MM.1S (cell line): ENCODE measurements at regions not wholly inside any gene's neighbourhood (a gene's known extent, or its start where the extent isn't known, plus 50 kb on each side); places are given as distances from the start of the nearest gene placed in this dataset.

ENCODE experiments used
- DNase-seq: peaks from one replicate; pipeline ENCODE4 v3.0.0-alpha.2; 2015
- H2AFZ ChIP-seq: fragments of 300-600 bp; sonication (generic); 2 replicates; pipeline ENCODE4 v1.6.0; 2016; ENCODE audit warnings: antibody characterized with exemption, low read length
- H3F3A ChIP-seq: fragments of 300-600 bp; sonication (generic); 2 replicates; pipeline ENCODE4 v1.6.1; 2016; ENCODE audit warnings: mild to moderate bottlenecking, antibody characterized with exemption, low read length, moderate library complexity, mixed read lengths; ENCODE audit not compliant: insufficient read depth
- H3K27ac ChIP-seq: fragments of 300-600 bp; sonication (generic); 2 replicates; pipeline ENCODE4 v1.5.1; 2016; ENCODE audit warnings: mild to moderate bottlenecking, low read length
- H3K27me3 ChIP-seq: fragments of 300-600 bp; sonication (generic); replicated peaks from 2 replicates; pipeline ENCODE4 v1.6.0; 2016; ENCODE audit warnings: low read length; ENCODE audit not compliant: insufficient read depth
- H3K36me3 ChIP-seq: fragments of 300-600 bp; sonication (generic); replicated peaks from 2 replicates; pipeline ENCODE4 v1.6.1; 2016; ENCODE audit warnings: mild to moderate bottlenecking, low read length, mixed read lengths; ENCODE audit not compliant: insufficient read depth
- H3K4me1 ChIP-seq: fragments of 300-600 bp; sonication (generic); 2 replicates; pipeline ENCODE4 v1.6.1; 2016; ENCODE audit warnings: low read length, mixed read lengths
- H3K4me2 ChIP-seq: fragments of 300-600 bp; sonication (generic); 2 replicates; pipeline ENCODE4 v1.6.0; 2016; ENCODE audit warnings: low read depth, low read length
- H3K4me3 ChIP-seq: fragments of 300-600 bp; sonication (generic); 2 replicates; pipeline ENCODE4 v1.5.1; 2016; ENCODE audit warnings: low read length, mixed read lengths
- H3K79me2 ChIP-seq: fragments of 300-600 bp; sonication (generic); 2 replicates; pipeline ENCODE4 v1.6.1; 2016; ENCODE audit warnings: mixed run types, low read length, mixed read lengths
- H3K9ac ChIP-seq: fragments of 300-600 bp; sonication (generic); 2 replicates; pipeline ENCODE4 v1.6.1; 2016; ENCODE audit warnings: low read length, mixed read lengths
- H3K9me2 ChIP-seq: fragments of 300-600 bp; sonication (generic); replicated peaks from 2 replicates; pipeline ENCODE4 v1.6.1; 2016; ENCODE audit warnings: mild to moderate bottlenecking, low read length, mixed read lengths; ENCODE audit not compliant: insufficient read depth
- H3K9me3 ChIP-seq: fragments of 300-600 bp; sonication (generic); replicated peaks from 2 replicates; pipeline ENCODE4 v1.6.1; 2016; ENCODE audit warnings: mild to moderate bottlenecking, low read length, mixed read lengths; ENCODE audit not compliant: insufficient read depth
- H4K20me1 ChIP-seq: fragments of 300-600 bp; sonication (generic); 2 replicates; pipeline ENCODE4 v1.6.1; 2016; ENCODE audit warnings: mild to moderate bottlenecking, low read length, moderate library complexity, mixed read lengths; ENCODE audit not compliant: insufficient read depth
- CTCF ChIP-seq: fragments of 300-600 bp; sonication (generic); IDR thresholded peaks from 2 replicates; pipeline ENCODE4 v1.5.1; 2016; ENCODE audit warnings: antibody characterized with exemption, low read length, mixed read lengths
- EZH2 ChIP-seq: fragments of 300-600 bp; sonication (generic); optimal IDR thresholded peaks from 2 replicates; pipeline ENCODE3; 2017; ENCODE audit warnings: low read depth, mild to moderate bottlenecking, antibody characterized with exemption, low read length, mixed read lengths
- EZH2phosphoT487 ChIP-seq: fragments of 300-600 bp; sonication (generic); IDR thresholded peaks from 2 replicates; pipeline ENCODE4 v1.6.1; 2018; ENCODE audit warnings: antibody characterized with exemption, low read length

GRCh38 chr2:208548700-208549099 lies 142.1 kb downstream of the PTH2R start:
- no peaks in the 10 kb centered on the region for H3K27me3 ChIP-seq
- no peak overlapping the region for H3K27ac ChIP-seq
- TF ChIP-seq CTCF (no peak), EZH2 (no peak), EZH2phosphoT487 (no peak)
- no peaks in the 10 kb centered on the region for H3K36me3 ChIP-seq
- H3K4me2 ChIP-seq: no peak overlapping the region
- no peaks in the 10 kb centered on the region for H4K20me1 ChIP-seq
- H3K4me3 ChIP-seq: no peak overlapping the region
- H3K4me1 ChIP-seq: no peaks in the 10 kb centered on the region; the same call in 1 of the 2 replicates
- H3K79me2 ChIP-seq: no peaks in the 10 kb centered on the region
- no peak overlapping the region for H3K9ac ChIP-seq
- H2AFZ ChIP-seq: no peak overlapping the region
- no peaks in the 10 kb centered on the region for H3K9me3 ChIP-seq
- DNase-seq: no peak
- H3K9me2 ChIP-seq: no peaks in the 10 kb centered on the region
- H3F3A ChIP-seq: no peaks in the 10 kb centered on the region

GRCh38 chr2:208549546-208550158 lies 143.1 kb downstream of the PTH2R start:
- H3K27me3 ChIP-seq: no peaks in the 10 kb centered on the region
- H2AFZ ChIP-seq: no peak overlapping the region
- no peak overlapping the region for H3K4me2 ChIP-seq
- DNase-seq: no peak
- no peaks in the 10 kb centered on the region for H4K20me1 ChIP-seq
- H3K36me3 ChIP-seq: no peaks in the 10 kb centered on the region
- no peak overlapping the region for H3K4me3 ChIP-seq
- H3K9ac ChIP-seq: no peak overlapping the region
- H3K79me2 ChIP-seq: no peaks in the 10 kb centered on the region
- H3F3A ChIP-seq: no peaks in the 10 kb centered on the region
- H3K27ac ChIP-seq: no peak overlapping the region
- no peaks in the 10 kb centered on the region for H3K9me3 ChIP-seq
- no peaks in the 10 kb centered on the region for H3K9me2 ChIP-seq
- TF ChIP-seq CTCF (no peak), EZH2 (no peak), EZH2phosphoT487 (no peak)
- no peaks in the 10 kb centered on the region; the same call in 1 of the 2 replicates for H3K4me1 ChIP-seq

- Histone ChIP-seq H4K20me1 (no peaks in the 10 kb centered on the region), H3K9me2 (no peaks in the 10 kb centered on the region), H3K4me3 (no peak overlapping the region), H3K9me3 (no peaks in the 10 kb centered on the region), H3K79me2 (no peaks in the 10 kb centered on the region), H3K4me2 (no peak overlapping the region), H2AFZ (no peak overlapping the region), H3K36me3 (no peaks in the 10 kb centered on the region), H3K27me3 (no peaks in the 10 kb centered on the region), H3K4me1 (no peaks in the 10 kb centered on the region), H3K27ac (no peak overlapping the region), H3K9ac (no peak overlapping the region), H3F3A (no peaks in the 10 kb centered on the region)
- TF ChIP-seq EZH2: no peak
- TF ChIP-seq CTCF: no peak
- TF ChIP-seq EZH2phosphoT487: no peak
- no peak for DNase-seq
Observed at GRCh38 chr2:208552943-208553342, 146.4 kb downstream of the PTH2R start.
